GM21737 (cell line): ENCODE measurements at regions not wholly inside any gene's neighbourhood (a gene's known extent, or its start where the extent isn't known, plus 50 kb on each side); places are given as distances from the start of the nearest gene placed in this dataset.
"Not testable (repeated sequence)": the region's sequence is repeated elsewhere in the genome, so short reads cannot be mapped to it uniquely, and the experiment has no call there.

Source experiments
- ATAC-seq: cut with Tn5 transposase; IDR thresholded peaks from one replicate; pipeline ENCODE4 v1.9.1; 2021; ENCODE audit warnings: mild to moderate bottlenecking, moderate library complexity; ENCODE audit not compliant: unreplicated experiment

DNA sequence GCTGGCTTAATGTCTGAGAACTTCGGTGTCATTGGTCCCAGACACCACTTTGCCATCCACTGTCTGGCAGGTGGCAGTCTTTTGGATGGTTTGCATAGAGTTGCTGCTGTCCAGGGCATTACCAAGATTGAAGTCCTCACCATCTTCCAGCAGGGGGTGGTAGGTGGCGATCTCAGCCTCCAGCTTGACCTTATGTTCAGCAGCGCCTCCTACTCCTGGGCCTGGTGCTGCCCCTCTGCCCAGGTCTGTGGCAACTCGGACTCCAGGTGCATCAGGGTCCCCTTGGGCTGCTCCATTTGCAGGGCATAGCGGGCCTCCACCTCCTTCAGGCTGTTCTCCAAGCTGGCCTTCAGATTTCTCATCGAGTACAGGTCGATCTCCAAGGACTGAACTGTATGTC, 573.3 kb upstream of the NCAM2 start:
- no peak for ATAC-seq

DNA sequence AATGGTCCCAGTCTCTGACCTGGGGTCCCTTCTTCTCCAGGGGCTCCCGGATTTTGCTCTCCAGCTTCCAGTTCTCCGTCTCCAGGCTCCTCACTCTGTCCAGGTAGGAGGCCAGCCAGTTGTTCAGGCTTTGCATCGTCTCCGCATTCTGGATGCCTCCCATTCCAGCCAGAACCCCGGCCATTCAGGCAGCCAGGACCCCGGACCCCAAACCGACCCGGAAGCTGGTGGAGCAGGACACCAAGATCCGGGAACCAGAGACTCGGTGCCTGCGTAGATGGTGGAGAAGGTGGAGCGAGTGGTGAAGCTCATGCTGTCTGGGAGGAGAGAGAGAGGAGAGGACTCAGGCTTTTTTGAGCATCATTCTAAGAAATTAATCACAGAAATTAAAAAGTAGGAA, 572.4 kb upstream of the NCAM2 start:
- no peak for ATAC-seq

DNA sequence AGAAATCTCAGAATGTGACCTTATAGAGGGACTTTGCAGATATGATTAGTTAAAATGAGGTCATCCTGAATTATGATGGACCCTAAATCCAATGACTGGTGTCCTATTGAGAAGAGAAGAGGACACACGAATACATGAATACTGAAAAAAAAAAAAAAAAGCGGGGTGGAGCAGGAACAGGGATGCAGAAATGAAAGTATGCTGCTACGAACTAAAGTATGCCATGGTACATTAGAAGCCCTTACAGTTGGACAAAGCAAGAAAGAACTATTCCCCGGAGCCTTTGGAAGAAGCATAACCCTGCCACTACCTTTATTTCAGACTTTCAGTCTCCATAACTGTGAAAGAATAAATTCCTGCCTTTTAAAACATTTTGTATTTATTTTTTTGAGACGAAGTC, 557.9 kb upstream of the NCAM2 start:
- no peak for ATAC-seq

DNA sequence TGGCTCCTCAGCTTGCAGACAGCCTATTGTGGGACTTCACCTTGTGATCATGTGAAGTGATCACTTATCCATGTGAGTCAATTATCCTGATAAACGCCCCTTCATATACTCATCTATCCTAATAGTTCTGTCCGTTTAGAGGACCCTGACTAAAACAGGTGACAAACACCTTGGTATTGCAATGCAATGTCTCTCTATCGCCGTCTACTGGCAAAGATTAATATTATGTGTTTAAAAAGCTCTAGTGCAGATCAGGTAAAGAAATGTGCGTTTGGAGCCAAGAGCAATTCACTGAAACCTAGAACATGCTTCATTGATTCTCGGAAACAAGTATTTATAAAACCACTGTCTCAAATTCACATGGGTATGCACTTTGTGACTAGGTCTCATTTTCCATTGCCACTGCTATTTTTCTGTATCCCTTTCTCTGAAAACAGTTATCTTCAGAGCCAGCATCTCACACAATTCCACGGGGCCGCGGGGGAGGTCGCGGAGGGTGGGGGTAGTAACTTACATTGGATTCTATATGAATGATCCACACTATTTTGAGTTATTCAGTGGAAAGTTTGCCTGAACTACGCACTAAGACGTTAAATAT, 554.6 kb upstream of the NCAM2 start:
- no peak for ATAC-seq

DNA sequence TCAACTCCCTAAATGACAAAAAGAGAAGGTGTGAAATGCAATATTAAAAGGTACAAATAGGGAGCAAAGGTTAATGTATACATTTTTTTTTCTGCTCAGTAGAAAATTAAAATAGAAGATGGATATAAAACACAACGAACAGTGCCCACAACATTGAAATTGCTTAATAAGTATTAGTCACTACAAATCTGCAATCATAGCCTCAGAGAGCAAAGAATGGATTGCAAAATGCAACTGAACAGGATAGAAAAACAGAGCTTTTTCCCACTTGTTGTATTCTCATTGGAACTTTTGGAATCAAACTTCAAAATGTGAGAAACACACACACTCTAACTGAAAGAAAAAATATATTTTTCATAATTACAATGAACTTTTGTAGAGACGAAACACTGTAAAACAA, 552.2 kb upstream of the NCAM2 start:
- no peak for ATAC-seq

DNA sequence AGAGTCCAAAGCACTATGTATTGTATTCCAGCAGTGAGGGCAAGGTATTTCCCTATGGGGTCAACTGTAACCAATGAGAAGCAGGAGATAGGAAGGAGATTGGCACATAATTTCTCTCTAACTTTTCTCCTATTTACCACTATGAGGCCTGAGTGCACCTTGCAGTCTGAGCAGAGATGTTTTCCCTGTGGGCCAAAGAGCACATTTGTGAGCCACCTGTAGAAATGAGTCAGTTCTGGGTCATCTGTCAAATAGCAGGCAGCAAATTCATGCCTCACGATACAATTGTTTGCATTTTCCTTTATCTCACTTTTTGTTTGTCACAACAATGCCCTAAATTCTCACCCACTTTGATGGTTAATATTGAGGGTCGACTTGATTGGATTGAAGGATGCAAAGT, 547.2 kb upstream of the NCAM2 start:
- ATAC-seq: no peak

DNA sequence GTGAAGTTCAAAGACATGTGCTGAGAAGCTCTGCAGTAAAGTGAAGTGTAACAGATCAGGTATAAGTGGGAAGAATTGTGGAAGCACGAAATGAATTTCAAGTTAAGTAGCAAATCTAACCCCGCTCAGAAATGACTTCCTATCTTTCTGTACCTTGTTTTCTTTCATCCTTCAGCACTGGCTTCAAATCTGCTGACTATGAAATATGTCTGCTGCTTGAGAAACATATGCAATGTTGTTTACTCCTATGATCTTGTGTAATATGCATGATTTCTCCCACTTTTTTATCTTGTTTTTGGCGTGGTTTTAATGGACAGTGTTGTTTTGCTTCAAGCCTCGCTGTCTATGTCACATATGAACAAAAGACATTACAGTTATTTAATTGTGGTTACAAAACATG, 545.3 kb upstream of the NCAM2 start:
- no peak for ATAC-seq

DNA sequence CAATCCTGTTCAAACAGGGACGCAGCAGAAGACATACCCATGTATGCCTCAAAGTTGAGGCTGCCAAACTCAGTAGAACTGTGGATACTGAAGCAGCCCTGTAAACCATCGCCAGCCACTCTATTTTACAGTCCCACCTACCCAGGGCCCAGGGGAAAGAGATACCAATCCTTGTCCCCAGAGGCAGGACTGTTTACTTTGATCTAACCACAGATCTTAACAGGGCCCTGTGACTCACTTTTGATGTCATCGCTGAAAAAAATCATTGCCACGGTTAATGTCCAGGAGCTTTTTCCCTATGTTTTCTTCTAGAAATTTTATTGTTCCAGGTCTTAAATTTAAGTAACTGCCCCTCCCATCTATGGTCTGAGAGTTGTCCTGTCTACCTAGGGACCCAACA, 538.4 kb upstream of the NCAM2 start:
- ATAC-seq: no peak

DNA sequence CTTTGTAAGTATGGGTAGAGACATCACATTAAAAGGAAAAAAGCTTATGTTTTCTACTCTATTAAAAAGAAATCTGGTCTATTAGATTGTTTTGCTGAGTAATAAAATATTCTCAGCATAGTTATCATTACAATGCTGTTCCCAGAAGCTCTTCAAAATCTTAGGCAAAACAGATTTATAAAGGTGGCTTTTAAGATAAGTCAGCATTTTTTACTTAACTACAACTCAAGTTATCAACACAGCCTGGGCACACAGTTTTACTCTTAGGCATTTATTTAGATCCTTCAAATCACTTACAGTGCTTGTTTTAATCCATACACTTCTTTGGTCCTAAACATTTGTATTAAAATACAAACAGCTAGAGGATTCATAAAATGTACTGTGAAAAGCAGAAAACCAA, 534.8 kb upstream of the NCAM2 start:
- no peak for ATAC-seq

DNA sequence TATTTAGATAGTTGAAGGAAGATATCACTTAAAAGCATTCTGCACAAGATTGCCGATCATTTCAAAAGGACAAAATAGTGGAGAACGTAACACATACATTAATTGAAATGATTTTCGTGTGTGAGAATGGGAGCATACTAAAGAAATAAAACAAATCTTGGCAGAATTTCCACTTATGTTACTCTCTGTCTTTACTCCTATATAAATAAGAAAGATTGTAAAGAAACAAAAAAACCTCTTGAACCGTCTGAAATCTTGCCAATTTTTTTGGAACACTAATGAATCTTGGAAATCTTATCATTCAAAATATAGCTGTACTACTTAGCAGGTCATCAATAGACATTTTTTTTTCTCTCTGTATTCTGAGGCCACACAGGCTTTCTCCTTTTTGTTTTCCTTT, 528.8 kb upstream of the NCAM2 start:
- ATAC-seq: no peak

DNA sequence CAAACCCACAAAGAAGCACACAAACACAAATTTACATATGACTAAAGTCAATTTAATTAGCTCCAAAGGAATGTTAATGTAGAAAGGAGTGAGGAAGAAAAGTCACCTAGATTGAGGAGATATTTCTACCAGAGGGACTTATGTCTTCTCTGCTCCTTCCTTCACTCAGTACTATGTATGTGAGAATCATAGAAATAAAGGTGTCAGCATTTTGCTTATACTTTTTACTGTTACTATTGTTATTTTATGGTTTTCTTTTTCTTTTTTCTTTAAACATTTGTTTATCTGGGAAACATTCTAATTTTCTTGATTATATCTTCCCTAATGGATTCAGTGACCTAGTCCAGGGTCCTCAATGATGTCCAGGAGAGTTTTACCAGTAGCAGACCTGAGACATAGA, 511.9 kb upstream of the NCAM2 start:
- no peak for ATAC-seq

DNA sequence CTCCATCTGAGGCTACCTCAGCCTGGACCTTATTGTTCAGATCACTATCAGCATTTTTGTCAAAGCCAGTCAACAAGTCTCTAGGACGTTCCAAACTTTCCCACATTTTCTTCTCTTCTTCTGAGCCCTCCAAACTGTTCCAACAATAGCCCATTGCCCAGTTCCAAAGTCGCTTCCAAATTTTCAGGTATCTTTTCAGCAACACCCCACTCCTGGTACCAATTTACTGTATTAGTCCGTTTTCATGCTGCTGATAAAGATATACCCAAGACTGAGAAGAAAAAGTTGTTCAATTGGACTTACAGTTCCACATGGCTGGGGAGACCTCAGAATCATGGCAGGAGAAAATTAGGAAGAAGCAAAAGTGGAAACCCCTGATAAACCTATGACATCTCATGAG, 495.3 kb upstream of the NCAM2 start:
- not testable (repeated sequence) for ATAC-seq

DNA sequence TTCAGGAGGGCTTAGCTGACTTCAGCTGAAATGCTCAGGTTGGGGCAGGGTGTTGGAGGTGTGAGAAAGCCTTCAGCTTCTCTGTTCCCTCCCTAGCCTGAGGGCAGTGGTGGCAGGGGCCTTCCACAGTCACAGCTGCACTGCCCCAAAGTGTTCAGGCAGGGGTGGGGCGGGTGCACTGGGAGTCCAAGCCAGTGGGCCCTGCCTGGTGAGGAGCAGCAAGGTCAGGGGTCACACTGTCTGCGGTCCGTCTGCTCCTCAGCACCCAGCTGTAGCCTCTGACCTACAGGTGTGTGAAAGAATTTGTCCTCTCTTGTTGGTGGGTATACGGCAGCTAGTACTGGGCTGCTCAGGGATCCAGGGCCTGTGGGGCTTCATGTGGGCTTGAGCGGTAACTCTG, 490.4 kb upstream of the NCAM2 start:
- no peak for ATAC-seq

DNA sequence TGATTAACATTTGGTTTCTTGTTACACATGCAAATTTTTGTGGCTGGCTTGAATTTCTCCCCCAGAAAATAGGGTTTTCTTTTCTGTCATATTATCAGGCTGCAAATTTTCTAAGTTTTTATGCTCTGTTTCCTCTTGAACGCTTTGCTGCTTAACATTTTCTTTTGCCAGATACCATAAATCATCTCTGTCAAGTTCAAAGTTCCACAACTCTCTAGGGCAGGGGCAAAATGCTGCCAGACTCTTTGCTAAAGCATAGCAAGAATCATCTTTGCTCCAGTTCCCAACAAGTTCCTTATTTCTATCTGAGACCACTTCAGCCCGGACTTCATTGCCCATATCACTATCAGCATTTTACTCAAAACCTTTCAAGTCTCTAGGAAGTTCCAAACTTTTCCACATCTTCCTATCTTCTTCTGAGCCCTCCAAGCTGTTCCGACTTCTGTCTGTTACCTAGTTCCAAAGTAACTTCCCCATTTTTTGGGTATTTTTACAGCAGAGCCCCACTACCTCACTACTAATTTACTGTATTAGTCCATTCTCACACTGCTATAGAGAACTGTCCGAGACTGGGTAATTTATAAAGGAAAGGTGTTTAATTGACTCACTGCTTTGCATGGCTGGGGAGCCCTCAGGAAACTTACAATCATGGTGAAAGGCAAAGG, 486.9 kb upstream of the NCAM2 start:
- ATAC-seq: no peak

DNA sequence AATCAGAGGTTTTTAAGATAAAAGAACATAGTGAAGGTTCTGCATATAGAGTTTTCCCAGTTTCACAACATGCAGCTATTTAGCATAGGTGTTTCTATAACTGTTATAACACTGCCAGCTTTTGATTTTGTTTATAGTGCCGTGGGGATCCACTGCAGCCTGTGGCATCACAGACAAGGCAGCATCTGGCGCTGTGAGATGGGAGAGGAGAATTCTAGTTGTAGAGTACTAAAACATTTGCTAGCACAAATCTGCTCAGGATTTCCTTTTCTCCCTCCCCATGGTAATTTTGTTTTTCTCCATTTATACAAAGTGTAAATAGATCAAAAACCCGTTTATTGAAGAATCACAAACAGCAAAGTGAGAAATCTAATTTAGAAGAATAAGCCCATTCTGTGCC, 482.8 kb upstream of the NCAM2 start:
- ATAC-seq: no peak

DNA sequence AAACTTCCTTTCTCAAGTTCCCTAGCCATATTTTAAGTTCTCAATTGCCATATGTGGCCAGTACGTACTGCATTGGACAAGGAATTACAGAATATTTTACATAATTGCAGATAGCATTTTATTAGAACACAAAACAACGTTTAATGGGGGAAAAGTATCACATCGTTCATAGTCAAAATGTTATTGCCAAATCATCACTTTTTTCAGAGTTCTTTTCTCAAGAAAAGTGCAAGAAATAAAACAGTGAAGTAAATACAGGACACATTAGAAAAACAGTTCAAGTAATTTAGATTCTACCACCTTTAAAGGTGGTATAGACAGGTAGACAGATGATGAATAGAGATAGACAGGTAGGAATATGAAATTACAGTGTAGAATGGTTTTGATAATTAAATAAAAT, 479.1 kb upstream of the NCAM2 start:
- ATAC-seq: no peak

DNA sequence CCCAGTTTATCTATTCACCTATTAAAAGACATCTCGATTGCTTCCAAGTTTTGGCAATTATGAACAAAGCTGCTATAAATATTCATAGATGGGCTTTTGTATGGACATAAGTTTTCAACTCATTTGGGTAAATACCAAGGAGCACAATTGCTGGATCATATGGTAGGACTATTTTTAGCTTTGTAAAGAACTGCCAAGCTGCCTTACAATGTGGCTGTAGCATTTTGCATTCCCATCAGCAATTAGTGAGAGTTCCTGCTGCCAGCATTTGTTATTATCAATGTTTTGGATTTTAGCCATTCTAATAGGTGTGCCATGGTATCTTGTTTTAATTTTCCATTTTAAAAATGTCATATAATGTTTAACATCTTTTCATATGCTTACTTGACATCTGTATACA, 475.6 kb upstream of the NCAM2 start:
- no peak for ATAC-seq

DNA sequence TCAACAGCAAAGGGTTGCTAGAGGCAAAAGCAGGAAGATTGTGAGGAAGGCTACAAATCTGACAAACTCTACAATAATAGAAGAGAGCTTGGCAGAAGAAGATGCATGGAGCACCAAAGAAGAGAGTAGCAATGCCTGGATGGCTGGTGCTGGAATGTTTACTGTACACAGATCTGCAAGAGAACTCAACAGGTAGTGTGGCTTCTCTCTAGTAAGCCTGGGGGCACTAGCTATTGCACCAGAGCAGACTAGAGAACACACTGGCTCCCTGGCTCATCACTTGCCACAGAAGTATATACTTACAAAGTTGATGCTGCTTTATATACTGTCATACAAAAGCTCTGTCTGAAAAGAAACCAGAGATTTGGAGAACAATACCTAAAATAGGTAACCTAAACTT, 475.0 kb upstream of the NCAM2 start:
- no peak for ATAC-seq

DNA sequence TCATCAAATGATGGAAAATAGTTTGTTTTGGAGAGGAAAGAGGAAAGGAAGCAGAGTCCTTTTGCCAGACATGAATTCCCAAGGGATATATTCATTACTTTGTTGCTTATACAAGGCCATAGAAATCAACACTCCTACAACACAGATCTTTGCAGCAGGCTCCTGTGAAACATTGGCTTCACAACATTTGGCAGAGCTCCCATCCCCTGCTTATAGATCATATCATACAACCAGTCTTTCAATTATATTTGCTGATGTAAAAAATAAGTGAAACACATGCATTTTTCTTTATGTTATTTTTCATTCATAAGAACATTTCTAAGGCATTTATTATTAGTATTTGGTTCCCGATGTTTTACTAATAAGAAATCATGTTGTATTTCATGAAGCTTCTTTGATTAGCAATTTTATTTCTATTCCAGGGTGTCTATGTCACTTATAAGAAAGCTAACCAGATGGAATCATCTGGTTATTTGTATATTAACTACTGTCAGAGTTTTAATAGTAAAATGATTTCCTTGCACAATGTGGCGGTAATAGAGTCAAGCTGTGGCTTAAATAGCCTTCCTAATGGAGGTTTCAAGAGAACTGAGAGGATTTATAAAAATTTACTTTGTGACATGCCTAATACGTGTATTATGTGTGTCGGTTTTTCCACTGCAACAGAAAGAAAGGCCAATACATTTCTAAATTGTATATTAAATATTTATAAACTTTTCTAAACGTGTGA, 470.3 kb upstream of the NCAM2 start:
- ATAC-seq: no peak

DNA sequence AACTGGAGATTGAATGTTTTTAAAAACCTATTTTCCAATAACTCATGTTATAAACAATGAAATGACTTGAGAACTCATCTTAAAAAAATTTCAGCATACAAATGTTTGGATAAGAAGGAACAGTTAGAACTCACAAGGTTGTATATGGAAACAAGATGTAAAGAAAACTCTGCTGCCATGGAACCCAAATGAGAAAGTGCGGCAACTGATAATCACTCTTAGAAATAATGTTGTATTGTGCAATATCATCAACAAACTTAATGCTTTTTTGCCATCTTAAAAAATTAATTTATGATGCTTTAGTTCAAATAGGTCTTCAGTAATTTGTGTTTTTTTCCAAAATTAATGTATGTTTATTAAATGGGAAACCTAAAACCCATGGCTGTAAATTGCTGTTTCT, 461.1 kb upstream of the NCAM2 start:
- ATAC-seq: no peak

DNA sequence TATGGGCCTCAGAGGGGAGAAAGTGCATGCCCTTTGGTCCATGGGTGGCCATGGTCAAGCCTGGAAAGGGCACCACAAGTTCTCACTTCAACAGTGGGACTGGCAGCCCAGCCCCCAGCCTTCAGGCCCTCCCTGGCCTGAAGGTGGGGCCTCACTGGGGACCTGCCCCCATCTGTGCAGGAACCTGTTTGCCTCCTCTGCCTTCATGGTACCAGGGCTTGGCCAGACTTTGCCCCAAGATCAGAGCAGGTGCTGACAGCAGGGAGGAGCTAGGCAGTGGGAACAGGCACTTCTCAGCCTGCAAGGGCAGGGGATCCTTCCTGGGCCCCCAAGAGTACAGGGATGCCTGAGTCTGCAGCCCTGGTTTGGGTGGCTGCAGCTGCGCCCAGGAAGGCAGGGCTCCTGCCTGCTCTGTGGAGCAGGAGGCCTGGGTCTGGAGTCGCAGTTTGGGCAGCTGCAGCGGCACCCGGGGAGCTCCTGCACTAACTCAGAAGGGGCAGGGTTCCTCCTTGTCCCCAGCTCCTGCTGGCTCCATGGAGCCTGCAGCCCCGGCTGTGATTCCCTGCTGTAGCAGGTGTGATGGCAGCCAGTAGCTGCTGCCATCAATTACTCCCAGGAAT, 460.1 kb upstream of the NCAM2 start:
- ATAC-seq: no peak

DNA sequence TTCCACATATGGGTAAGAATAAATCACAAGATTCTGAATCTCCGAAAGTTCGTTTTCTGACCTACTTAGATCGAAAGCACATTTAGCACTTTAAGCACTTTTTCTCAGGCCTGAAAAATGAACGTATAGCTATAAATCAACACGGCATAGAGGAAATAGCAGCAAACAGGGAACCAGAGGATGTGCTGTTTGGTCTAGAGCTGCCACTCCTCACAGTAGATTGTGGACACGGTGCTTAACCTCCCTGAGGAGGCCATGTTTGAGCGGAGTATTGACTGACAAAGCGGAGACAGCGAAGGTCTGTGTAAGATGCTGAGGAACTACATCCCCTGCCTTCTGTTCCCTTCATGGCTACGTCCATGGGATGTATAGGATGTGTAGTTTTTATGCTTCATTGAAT, 452.8 kb upstream of the NCAM2 start:
- ATAC-seq: no peak
